Endothelial cell of umbilical vein (primary cell): ENCODE measurements at regions not wholly inside any gene's neighbourhood (a gene's known extent, or its start where the extent isn't known, plus 50 kb on each side); places are given as distances from the start of the nearest gene placed in this dataset.

Experiments
- BruUV-seq: library from RNA; stranded (reverse); fragments of 400-500 nt; replicated peaks from 2 replicates; lab custom pipeline; 2021; lab: Mats Ljungman, UMichigan
- CTCF ChIA-PET: fragments of 300-600, 350-600 bp; sonication (Branson Sonifier 250); formaldehyde crosslinking; loops from one replicate; lab custom pipeline; 2021; ENCODE audit warnings: antibody characterized with exemption, inconsistent platforms; lab: Charles Lee
- POLR2A ChIA-PET: fragments of 300-600, 350-600 bp; sonication (Branson Sonifier 250); formaldehyde crosslinking; loops from one replicate; lab custom pipeline; 2021; ENCODE audit warnings: antibody characterized with exemption, inconsistent platforms; lab: Charles Lee
- DNase-seq: peaks from one replicate; pipeline ENCODE4 v3.0.0-alpha.2; 2011; ENCODE audit warnings: low read depth, low spot score
- FAIRE-seq: peaks from 2 replicates; lab custom pipeline; 2011; peaks lifted over from hg19 to GRCh38; lab: Jason Lieb, UNC
- H2AFZ ChIP-seq: 2 replicates; pipeline ENCODE4 v1.6.0; 2012; ENCODE audit warnings: low read depth, low read length, control low read depth, inconsistent platforms
- H3K27ac ChIP-seq: 2 replicates; pipeline ENCODE4 v1.5.1; 2011; ENCODE audit warnings: low read depth, mild to moderate bottlenecking, control low read depth, low read length, moderate library complexity; ENCODE audit not compliant: insufficient read depth
- H3K27me3 ChIP-seq, 2 experiments: 2 replicates each; pipeline versions ENCODE4 v1.6.0 to v1.6.1; 2011; ENCODE audit warnings: low read length in 2 of 2, mixed read lengths in 1 of 2; ENCODE audit not compliant: control insufficient read depth in 2 of 2, insufficient read depth in 2 of 2
- H3K36me3 ChIP-seq, 2 experiments: 2 replicates in 1 of 2; 3 replicates in 1 of 2; pipeline ENCODE4 v1.5.1; 2011; ENCODE audit warnings: low read length in 2 of 2, mild to moderate bottlenecking in 1 of 2, moderate library complexity in 1 of 2; ENCODE audit not compliant: control insufficient read depth in 2 of 2, insufficient read depth in 2 of 2; ENCODE audit errors: extremely low read depth in 1 of 2
- H3K4me1 ChIP-seq: 3 replicates; pipeline ENCODE4 v1.5.1; 2011; ENCODE audit warnings: mild to moderate bottlenecking, low read length; ENCODE audit not compliant: control insufficient read depth, insufficient read depth; ENCODE audit errors: extremely low read depth
- H3K4me2 ChIP-seq: 2 replicates; pipeline ENCODE4 v1.6.1; 2011; ENCODE audit warnings: low read length, control low read depth, mixed read lengths; ENCODE audit not compliant: insufficient read depth
- H3K4me3 ChIP-seq, 3 experiments: fragments of 200-600 bp in 1 of 3; sonication (generic), shearing (Covaris generic) in 1 of 3; replicated peaks in 1 of 3; 2 replicates each; pipeline ENCODE4 v1.5.1; 2011 to 2016; ENCODE audit warnings: control low read depth in 3 of 3, low read length in 3 of 3, mild to moderate bottlenecking in 2 of 3, inconsistent platforms in 1 of 3, low read depth in 1 of 3, moderate library complexity in 1 of 3; ENCODE audit not compliant: insufficient read depth in 1 of 3
- H3K79me2 ChIP-seq: 2 replicates; pipeline ENCODE4 v1.6.0; 2012; ENCODE audit warnings: low read length, inconsistent platforms; ENCODE audit not compliant: control insufficient read depth, insufficient read depth
- H3K9ac ChIP-seq: replicated peaks from 2 replicates; pipeline ENCODE3; 2011; ENCODE audit warnings: low read length, control low read depth; ENCODE audit not compliant: insufficient read depth; ENCODE audit errors: extremely low read depth
- H3K9me1 ChIP-seq: replicated peaks from 3 replicates; pipeline ENCODE4 v1.6.0; 2011; ENCODE audit warnings: mild to moderate bottlenecking, low read length; ENCODE audit not compliant: control insufficient read depth, insufficient read depth; ENCODE audit errors: extremely low read depth
- H3K9me3 ChIP-seq: replicated peaks from 2 replicates; pipeline ENCODE4 v1.5.1; 2012; ENCODE audit warnings: low read length, inconsistent platforms; ENCODE audit not compliant: control insufficient read depth, insufficient read depth
- H4K20me1 ChIP-seq: replicated peaks from 2 replicates; pipeline ENCODE3; 2011; ENCODE audit warnings: mild to moderate bottlenecking, low read length; ENCODE audit not compliant: control insufficient read depth, insufficient read depth; ENCODE audit errors: extremely low read depth
- CTCF ChIP-seq, 2 donors: IDR thresholded peaks; 1 replicate in 1 of 2; 2 replicates in 1 of 2; pipeline ENCODE4 v1.5.1; 2011; ENCODE audit warnings: low read length in 2 of 2, mild to moderate bottlenecking in 2 of 2, moderate library complexity in 2 of 2, control low read depth in 1 of 2, inconsistent platforms in 1 of 2, low read depth in 1 of 2; ENCODE audit not compliant: insufficient read depth in 1 of 2; ENCODE audit errors: extremely low read depth in 1 of 2
- EZH2 ChIP-seq: IDR thresholded peaks from 2 replicates; pipeline ENCODE4 v1.6.1; 2012; ENCODE audit warnings: borderline replicate concordance, low read depth, mild to moderate bottlenecking, moderate library complexity, low read length, inconsistent platforms; ENCODE audit not compliant: severe bottlenecking
- FOS ChIP-seq: IDR thresholded peaks from 2 replicates; pipeline ENCODE4 v1.6.1; 2011; ENCODE audit warnings: mild to moderate bottlenecking, low read length, moderate library complexity, borderline replicate concordance; ENCODE audit not compliant: insufficient read depth
- GATA2 ChIP-seq: IDR thresholded peaks from 2 replicates; pipeline ENCODE4 v1.7.0; 2011; ENCODE audit warnings: low read depth, mild to moderate bottlenecking, moderate library complexity, mixed read lengths, low read length; ENCODE audit not compliant: insufficient read length, insufficient read depth
- JUN ChIP-seq: IDR thresholded peaks from 2 replicates; pipeline ENCODE4 v1.6.1; 2011; ENCODE audit warnings: borderline replicate concordance, low read depth; ENCODE audit not compliant: insufficient read length, insufficient read depth
- MAX ChIP-seq: IDR thresholded peaks from 2 replicates; pipeline ENCODE4 v1.6.1; 2011; ENCODE audit not compliant: insufficient read depth, insufficient read length
- MYC ChIP-seq: IDR thresholded peaks from one replicate; pipeline ENCODE4 v1.6.1; 2011; ENCODE audit warnings: mild to moderate bottlenecking, low read depth, low read length
- POLR2A ChIP-seq: IDR thresholded peaks from 2 replicates; pipeline ENCODE4 v1.6.1; 2012; ENCODE audit warnings: low read depth, mild to moderate bottlenecking, control low read depth, low read length
- POLR2AphosphoS5 ChIP-seq: IDR thresholded peaks from 2 replicates; pipeline ENCODE4 v1.6.1; 2012; ENCODE audit warnings: low read depth, mild to moderate bottlenecking, control low read depth, low read length, moderate library complexity; ENCODE audit not compliant: insufficient read depth
- dilution Hi-C: fragments of 300-500 bp; cut with MboI; formaldehyde crosslinking; loops from one replicate; pipeline ENCODE4 v1.15.0; 2019; ENCODE audit warnings: low sequenced_read_pairs; ENCODE audit not compliant: extremely low pct_ligation_motif_present
- intact Hi-C: fragments of 100-400 bp; cut with micrococcal nuclease; formaldehyde crosslinking; loops from one replicate; pipeline ENCODE4 v1.10.0; 2022

GRCh38 chr2:84373391-84373790 lies 85.7 kb downstream of the SUCLG1 start:
- Histone ChIP-seq H3K9ac (no peak overlapping the region), H3K79me2 (no peaks in the 10 kb centered on the region), H3K27ac (no peak overlapping the region), H3K9me1 (no peaks in the 10 kb centered on the region), H2AFZ (no peak overlapping the region), H3K36me3 (no peaks in the 10 kb centered on the region), H3K4me2 (no peak overlapping the region), H3K4me3 (no peak overlapping the region), H4K20me1 (no peaks in the 10 kb centered on the region), H3K27me3 (no peaks in the 10 kb centered on the region), H3K4me1 (no peaks in the 10 kb centered on the region), H3K9me3 (no peaks in the 10 kb centered on the region)
- FAIRE-seq, result no peak
- POLR2A ChIA-PET, result no interaction called here
- dilution Hi-C loops, result no loop called here
- no TSS peak for BruUV-seq
- intact Hi-C loops, result no loop called here
- CTCF ChIA-PET, result no interaction called here
- DNase-seq, result no peak
- TF ChIP-seq POLR2AphosphoS5 (no peak), FOS (no peak), MAX (no peak), CTCF (IDR thresholded peaks at IDR 0.05; ENCODE audit: extremely low read depth in 1 of 2, insufficient read depth in 1 of 2, low read depth in 1 of 2, low read length in 2 of 2) (no peak), JUN (no peak), MYC (no peak), POLR2A (no peak), EZH2 (no peak), GATA2 (no peak)
